ENCODE measurements at regions not wholly inside any gene's neighbourhood (a gene's known extent, or its start where the extent isn't known, plus 50 kb on each side); places are given as distances from the start of the nearest gene placed in this dataset.
A peak's percentile ranks its signal among the peaks of the same experiment; 100 is the strongest.

DNA sequence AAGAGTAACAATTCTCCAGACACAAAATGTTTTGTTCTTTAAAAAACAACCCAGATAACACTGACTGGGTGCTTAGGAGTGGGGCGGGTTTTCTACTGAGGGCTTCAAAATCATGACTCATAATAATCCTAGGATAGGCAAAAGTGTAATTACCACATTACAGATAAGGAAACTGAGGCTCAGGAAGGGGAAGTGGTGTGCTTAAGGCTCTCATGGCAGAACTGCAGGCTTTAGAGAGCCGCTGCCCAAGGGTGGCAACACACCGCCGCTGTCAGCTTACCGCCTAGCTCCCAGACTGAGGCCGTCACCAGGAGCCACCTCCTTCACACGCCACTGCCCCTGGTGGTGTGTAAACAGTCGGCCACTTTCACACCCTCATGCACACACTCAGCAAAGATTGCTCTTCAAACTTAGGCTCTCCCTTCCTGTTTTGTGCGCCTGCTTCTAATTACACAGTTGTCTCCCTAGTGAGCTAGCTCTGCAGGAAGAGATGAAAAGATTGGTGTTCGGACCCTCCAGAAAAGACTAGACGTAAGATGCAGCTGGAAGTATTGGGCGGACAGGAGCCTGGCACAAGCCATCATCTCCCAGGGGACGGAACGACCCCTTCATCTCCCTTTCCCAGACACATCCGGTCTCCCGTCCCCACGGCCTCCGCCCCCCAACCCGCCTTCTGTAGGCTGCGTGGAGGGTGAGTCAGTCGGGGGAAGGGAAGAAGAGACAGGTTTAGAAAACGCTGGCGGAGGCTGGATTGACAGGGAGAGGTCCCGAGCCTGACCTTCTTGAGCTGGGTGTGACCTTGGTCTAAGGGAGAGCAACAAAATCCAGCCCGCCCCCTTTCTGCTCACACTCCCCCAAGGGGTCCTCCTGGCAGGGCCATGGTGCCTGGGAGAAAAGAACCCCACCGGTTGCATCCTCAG lies 162.7 kb downstream of the SYK start:
- peak overlapping the region; percentile 64 to 91 (median 73) for H3K4me2 ChIP-seq
- peaks cover 8 to 32% (median 24%) of the 10 kb centered on the region in 11 experiments; a peak in 21 of 22 replicates for H3K9me3 ChIP-seq (replicated peaks in 1 of 11)
- H3K4me1 ChIP-seq: peaks cover 33 to 88% (median 82%) of the 10 kb centered on the region in 10 experiments
- H4K20me1 ChIP-seq: no peaks in the 10 kb centered on the region
- H3K27ac ChIP-seq: peak overlapping the region in 10 of 11 experiments; percentile 49 to 82 (median 80); a peak in 20 of 22 replicates
- H3K36me3 ChIP-seq: no peaks in the 10 kb centered on the region
- H3K4me3 ChIP-seq: peak overlapping the region in 9 of 10 experiments; percentile 8 to 60 (median 37); a peak in 14 of 20 replicates
- H3K9ac ChIP-seq: peak overlapping the region; percentile 39 to 75 (median 66); a peak in 20 of 22 replicates
- peak in 3 of 11 experiments; percentile 7 to 39 (median 13); a peak in 2 of 22 replicates for TF ChIP-seq Cebpa-rat (IDR thresholded peaks at IDR 0.05)
- H3K27me3 ChIP-seq: no peaks in the 10 kb centered on the region

DNA sequence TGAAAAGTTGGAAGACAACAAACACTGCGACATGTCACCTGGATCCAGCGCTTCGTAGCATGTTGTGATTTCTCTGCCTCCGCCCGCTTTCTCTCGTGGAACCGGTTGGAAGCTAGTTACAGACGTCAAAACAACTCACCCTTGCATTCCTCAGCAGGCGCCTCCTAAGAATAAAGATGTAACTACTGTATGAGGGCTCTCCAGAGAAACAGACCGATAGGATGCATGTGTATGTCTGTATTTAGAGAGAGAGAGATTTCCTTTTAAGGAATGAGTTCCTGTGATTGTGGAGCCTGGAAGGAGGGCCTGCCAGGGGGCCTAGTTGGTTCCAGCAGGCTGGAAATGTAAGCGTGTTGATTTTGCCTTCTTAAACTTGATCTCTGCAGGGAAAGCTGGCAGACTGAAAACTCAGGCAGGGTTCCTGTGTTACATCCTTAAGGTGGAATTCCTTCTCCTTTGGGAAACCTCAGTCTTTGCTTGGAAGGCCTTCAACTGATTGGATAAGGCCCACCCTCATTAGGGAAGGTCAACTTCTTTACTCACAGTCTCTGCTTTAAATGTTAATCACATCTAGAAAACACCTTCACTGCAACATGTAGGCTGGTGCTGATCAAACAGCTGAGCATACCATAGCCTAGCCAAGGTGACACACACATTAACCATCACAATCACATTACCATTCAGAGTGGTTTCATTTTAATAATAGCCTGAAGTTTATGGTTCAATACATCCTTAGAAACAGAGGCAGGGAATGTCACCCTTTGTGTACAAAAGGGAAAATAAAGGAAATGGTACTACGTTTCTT lies 163.8 kb downstream of the SYK start:
- peak overlapping the region in 10 of 11 experiments; percentile 10 to 75 (median 66); a peak in 17 of 22 replicates for H3K9ac ChIP-seq
- peaks cover 33 to 91% (median 88%) of the 10 kb centered on the region in 10 experiments for H3K4me1 ChIP-seq
- H3K36me3 ChIP-seq: no peaks in the 10 kb centered on the region
- peaks cover 8 to 32% (median 24%) of the 10 kb centered on the region in 11 experiments; a peak in 21 of 22 replicates for H3K9me3 ChIP-seq (replicated peaks in 1 of 11)
- H3K27me3 ChIP-seq: no peaks in the 10 kb centered on the region
- no peak for TF ChIP-seq Cebpa-rat (IDR thresholded peaks at IDR 0.05)
- peak overlapping the region in 9 of 11 experiments; percentile 67 to 82 (median 80); a peak in 18 of 22 replicates for H3K27ac ChIP-seq
- peak overlapping the region; percentile 64 to 91 (median 73) for H3K4me2 ChIP-seq
- peak overlapping the region in 1 of 10 experiments; percentile 37; a peak in 2 of 20 replicates for H3K4me3 ChIP-seq
- no peaks in the 10 kb centered on the region for H4K20me1 ChIP-seq

DNA sequence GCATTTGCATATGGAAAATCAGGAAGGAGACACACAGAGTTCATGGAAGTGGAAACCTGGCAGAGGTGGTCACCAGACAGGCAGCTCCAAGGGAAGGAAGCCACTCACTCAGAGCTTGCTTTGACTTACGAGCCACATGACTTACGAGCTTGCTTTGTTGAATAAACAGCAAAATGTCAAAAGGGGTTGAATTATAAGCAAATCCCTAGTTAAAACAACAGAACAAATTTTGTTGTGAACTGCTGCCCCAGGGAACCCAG lies 164.3 kb downstream of the SYK start:
- TF ChIP-seq Cebpa-rat (IDR thresholded peaks at IDR 0.05): no peak
- Histone ChIP-seq H3K9ac (peak overlapping the region in 1 of 11 experiments; percentile 34; a peak in 1 of 22 replicates), H3K9me3 (replicated peaks in 1 of 11) (peaks cover 8 to 32% (median 24%) of the 10 kb centered on the region in 11 experiments; a peak in 21 of 22 replicates), H4K20me1 (no peaks in the 10 kb centered on the region), H3K4me3 (no peak overlapping the region), H3K27me3 (no peaks in the 10 kb centered on the region), H3K4me1 (peaks cover 33 to 91% (median 88%) of the 10 kb centered on the region in 10 experiments), H3K27ac (peak overlapping the region in 8 of 11 experiments; percentile 54 to 82 (median 80); a peak in 15 of 22 replicates), H3K4me2 (peak overlapping the region in 10 of 11 experiments; percentile 56 to 91 (median 70); a peak in 19 of 22 replicates), H3K36me3 (no peaks in the 10 kb centered on the region)

DNA sequence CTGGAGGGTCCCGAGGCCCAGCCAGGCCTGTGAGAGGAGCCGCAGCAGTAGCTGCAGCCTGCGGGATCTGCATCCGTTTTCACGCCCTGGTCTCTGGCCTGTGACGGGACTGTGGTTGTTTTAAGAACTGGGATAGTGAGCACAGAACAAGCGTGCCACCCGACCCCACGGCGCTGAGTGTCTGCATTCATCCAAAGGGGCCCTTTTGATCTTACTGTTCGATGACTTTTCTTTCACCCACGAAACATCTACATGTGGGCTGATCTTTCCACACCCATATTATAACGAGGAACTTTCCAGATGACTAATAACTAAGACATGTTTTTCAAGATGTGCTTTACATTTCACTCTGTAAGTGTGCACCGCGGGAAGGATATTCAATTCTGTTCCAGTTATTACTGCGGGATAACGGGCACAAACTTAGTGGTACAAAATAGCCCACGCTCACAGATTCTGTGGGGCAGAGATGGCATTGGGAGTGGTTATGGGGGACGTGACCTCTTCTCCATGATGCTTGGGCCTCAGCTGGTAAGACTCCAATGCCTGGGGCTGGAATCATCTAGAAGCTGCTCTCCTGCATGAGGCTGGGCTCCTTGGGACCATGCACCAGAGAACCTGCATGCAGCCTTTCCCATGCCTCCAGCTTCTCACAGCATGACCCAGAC lies 165.0 kb downstream of the SYK start:
- Histone ChIP-seq H3K9ac (peak overlapping the region in 1 of 11 experiments; percentile 34; a peak in 1 of 22 replicates), H3K27ac (peak overlapping the region in 8 of 11 experiments; percentile 54 to 82 (median 80); a peak in 15 of 22 replicates), H3K4me2 (peak overlapping the region; percentile 27 to 91 (median 69); a peak in 21 of 22 replicates), H3K4me1 (peaks cover 33 to 91% (median 88%) of the 10 kb centered on the region in 10 experiments), H3K36me3 (no peaks in the 10 kb centered on the region), H3K27me3 (no peaks in the 10 kb centered on the region), H3K4me3 (no peak overlapping the region), H3K9me3 (replicated peaks in 1 of 11) (peaks cover 8 to 32% (median 24%) of the 10 kb centered on the region in 11 experiments; a peak in 21 of 22 replicates), H4K20me1 (no peaks in the 10 kb centered on the region)
- TF ChIP-seq Cebpa-rat (IDR thresholded peaks at IDR 0.05): no peak

DNA sequence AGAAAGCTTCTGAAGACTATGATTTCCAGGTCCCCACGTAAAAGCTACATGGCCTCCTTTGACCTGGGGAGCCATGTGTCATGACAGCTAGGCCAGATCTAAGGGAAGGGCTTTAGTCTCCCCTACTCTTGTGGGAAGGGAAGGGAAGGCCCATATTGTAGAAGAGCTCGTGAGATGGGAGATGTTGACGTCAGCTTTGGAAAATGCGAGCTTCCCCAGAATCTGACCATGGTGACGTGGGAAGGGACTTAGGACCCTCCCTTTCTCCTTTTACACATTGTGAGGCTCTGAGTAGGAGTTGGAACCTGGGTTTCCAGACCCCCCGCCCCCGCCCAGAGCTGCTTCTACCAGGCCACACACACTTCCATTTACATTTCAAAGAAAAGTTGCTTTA lies 165.5 kb downstream of the SYK start:
- no peaks in the 10 kb centered on the region for H3K27me3 ChIP-seq
- no peak overlapping the region for H3K4me3 ChIP-seq
- H3K4me2 ChIP-seq: peak overlapping the region in 10 of 11 experiments; percentile 0 to 91 (median 68); a peak in 11 of 22 replicates
- no peaks in the 10 kb centered on the region for H4K20me1 ChIP-seq
- no peaks in the 10 kb centered on the region for H3K36me3 ChIP-seq
- TF ChIP-seq Cebpa-rat (IDR thresholded peaks at IDR 0.05): no peak
- peaks cover 33 to 91% (median 88%) of the 10 kb centered on the region in 10 experiments for H3K4me1 ChIP-seq
- H3K9ac ChIP-seq: no peak overlapping the region
- H3K27ac ChIP-seq: peak overlapping the region in 8 of 11 experiments; percentile 21 to 82 (median 78); a peak in 11 of 22 replicates
- peaks cover 8 to 29% (median 22%) of the 10 kb centered on the region in 11 experiments; a peak in 21 of 22 replicates for H3K9me3 ChIP-seq (replicated peaks in 1 of 11)

DNA sequence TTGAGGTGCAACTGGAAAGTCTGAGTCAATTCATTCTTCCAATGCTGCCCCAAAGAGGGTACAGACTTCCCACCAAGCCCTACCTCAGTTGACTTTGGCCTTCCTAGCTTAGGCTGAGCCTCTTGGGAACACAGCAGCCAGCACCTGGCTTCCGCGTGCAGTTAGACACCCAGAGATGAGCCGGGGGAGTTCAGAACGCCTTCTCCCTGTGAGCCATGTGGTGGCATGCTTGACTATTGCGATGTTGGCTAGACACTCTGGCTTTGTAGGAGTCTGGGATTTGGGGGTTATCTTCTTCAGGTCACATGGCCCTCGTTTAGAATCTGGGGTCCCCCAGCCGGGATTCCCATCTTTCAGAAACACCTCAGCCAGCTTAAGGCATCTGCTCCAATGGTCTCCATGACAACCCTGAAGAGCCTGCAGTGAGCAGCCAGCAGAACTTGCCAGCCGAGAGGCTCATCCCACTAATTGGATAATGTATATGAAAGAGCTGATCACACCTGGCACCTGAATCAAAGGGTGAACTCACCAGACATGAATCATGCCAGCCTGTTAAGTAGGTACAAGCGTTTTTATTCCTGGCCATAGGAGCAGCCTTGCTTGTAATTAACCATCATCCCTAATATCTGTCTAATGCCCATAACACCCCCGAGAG lies 167.5 kb downstream of the SYK start:
- Histone ChIP-seq H3K27me3 (no peaks in the 10 kb centered on the region), H3K4me2 (peak overlapping the region in 6 of 11 experiments; percentile 6 to 85 (median 22); a peak in 8 of 22 replicates), H3K27ac (peak overlapping the region in 8 of 11 experiments; percentile 4 to 99 (median 99); a peak in 15 of 22 replicates), H4K20me1 (no peaks in the 10 kb centered on the region), H3K4me3 (no peak overlapping the region), H3K9me3 (replicated peaks in 1 of 11) (peaks cover 0 to 17% (median 11%) of the 10 kb centered on the region in 11 experiments; a peak in 12 of 22 replicates), H3K9ac (no peak overlapping the region; a peak in 1 of 22 replicates), H3K36me3 (no peaks in the 10 kb centered on the region), H3K4me1 (peaks cover 47 to 92% (median 88%) of the 10 kb centered on the region in 10 experiments)
- no peak for TF ChIP-seq Cebpa-rat (IDR thresholded peaks at IDR 0.05)

DNA sequence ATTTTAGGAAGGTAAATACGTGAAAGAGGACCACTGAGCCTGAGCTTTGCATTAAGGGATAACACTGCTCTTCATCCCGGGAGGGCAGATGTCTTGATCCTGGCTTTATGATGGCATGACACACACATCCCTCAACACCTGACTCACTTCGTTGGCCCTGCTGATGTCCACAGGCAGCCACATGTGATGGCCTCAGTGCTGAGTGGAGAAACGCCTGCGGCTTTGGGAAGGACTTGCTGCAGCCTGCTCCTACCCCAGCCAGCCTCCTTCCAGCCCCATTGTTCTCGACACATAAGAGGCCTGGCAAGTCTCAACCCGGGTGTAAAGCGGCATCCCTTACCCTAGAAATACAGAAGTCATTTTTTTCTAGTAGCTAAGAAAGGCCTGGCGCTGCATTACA lies 169.0 kb downstream of the SYK start:
- Histone ChIP-seq H3K9ac (peak overlapping the region in 1 of 11 experiments; percentile 1; a peak in 1 of 22 replicates), H3K27ac (peak overlapping the region in 8 of 11 experiments; percentile 18 to 99 (median 99); a peak in 13 of 22 replicates), H3K36me3 (no peaks in the 10 kb centered on the region), H3K4me3 (no peak overlapping the region), H3K9me3 (replicated peaks in 1 of 11) (peaks cover 0 to 17% (median 11%) of the 10 kb centered on the region in 11 experiments; a peak in 12 of 22 replicates), H3K27me3 (no peaks in the 10 kb centered on the region), H3K4me1 (peaks cover 49 to 92% (median 88%) of the 10 kb centered on the region in 10 experiments), H4K20me1 (no peaks in the 10 kb centered on the region), H3K4me2 (peak overlapping the region in 8 of 11 experiments; percentile 69 to 85 (median 81); a peak in 16 of 22 replicates)
- no peak for TF ChIP-seq Cebpa-rat (IDR thresholded peaks at IDR 0.05)
